ENCODE measurements at regions not wholly inside any gene's neighbourhood (a gene's known extent, or its start where the extent isn't known, plus 50 kb on each side); places are given as distances from the start of the nearest gene placed in this dataset.

- Histone ChIP-seq H3K27me3 (no peaks in the 10 kb centered on the region), H3K27ac (no peak overlapping the region), H3K9me3 (no peaks in the 10 kb centered on the region), H3K4me3 (no peak overlapping the region), H3K4me1 (no peaks in the 10 kb centered on the region), H3K36me3 (no peaks in the 10 kb centered on the region)
- intact Hi-C loops (cut with DNase I) = loop anchor here in 1 of 10 donors (10.0 kb wide), 1 partner anchor 1080 kb away; no protein-coding TSS in a partner anchor
- TF ChIP-seq, protein P1, sequence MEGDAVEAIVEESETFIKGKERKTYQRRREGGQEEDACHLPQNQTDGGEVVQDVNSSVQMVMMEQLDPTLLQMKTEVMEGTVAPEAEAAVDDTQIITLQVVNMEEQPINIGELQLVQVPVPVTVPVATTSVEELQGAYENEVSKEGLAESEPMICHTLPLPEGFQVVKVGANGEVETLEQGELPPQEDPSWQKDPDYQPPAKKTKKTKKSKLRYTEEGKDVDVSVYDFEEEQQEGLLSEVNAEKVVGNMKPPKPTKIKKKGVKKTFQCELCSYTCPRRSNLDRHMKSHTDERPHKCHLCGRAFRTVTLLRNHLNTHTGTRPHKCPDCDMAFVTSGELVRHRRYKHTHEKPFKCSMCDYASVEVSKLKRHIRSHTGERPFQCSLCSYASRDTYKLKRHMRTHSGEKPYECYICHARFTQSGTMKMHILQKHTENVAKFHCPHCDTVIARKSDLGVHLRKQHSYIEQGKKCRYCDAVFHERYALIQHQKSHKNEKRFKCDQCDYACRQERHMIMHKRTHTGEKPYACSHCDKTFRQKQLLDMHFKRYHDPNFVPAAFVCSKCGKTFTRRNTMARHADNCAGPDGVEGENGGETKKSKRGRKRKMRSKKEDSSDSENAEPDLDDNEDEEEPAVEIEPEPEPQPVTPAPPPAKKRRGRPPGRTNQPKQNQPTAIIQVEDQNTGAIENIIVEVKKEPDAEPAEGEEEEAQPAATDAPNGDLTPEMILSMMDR (IDR thresholded peaks at IDR 0.05) = no peak
- DNase-seq = no peak
- no peak for ATAC-seq
These were observed 550.9 kb upstream of the TMPRSS15 start for GRCh38 chr21:18954441-18954844.

DNA sequence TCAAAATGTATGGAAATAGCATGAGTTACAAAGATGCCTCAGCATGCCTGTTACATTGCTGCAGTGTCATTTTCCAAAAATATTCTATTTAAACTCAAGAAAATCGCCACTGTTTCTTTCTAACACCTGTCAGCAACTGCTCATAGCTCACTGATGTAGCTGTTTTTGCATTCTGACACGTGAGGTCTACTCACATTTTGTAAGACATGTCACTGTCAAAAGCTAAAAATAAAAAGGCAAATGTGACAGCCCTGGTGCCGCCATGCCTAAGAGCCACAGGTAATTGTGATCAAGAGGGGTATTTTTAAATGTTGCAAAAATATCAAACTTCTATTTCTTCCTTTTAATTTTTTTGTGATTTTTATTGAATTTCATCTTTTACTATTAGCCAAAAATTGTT is 556.2 kb upstream of the TMPRSS15 start:
- no peaks in the 10 kb centered on the region for H3K4me1 ChIP-seq
- no peaks in the 10 kb centered on the region for H3K9me3 ChIP-seq
- H3K27ac ChIP-seq = no peak overlapping the region
- no peaks in the 10 kb centered on the region for H3K36me3 ChIP-seq
- 26 to 28% methylated on average over 3 of the region's 3 CpGs for WGBS, 2 donors
- H3K4me3 ChIP-seq = no peak overlapping the region
- peak in 2 of 8 donors; percentile 53 to 61 for ATAC-seq
- no peak for DNase-seq
- H3K27me3 ChIP-seq = no peaks in the 10 kb centered on the region
- TF ChIP-seq, protein P1 (IDR thresholded peaks at IDR 0.05) = no peak
- intact Hi-C loops (cut with DNase I) = loop anchor here in 1 of 10 donors (10.0 kb wide), 1 partner anchor 1075 kb away; no protein-coding TSS in a partner anchor

DNA sequence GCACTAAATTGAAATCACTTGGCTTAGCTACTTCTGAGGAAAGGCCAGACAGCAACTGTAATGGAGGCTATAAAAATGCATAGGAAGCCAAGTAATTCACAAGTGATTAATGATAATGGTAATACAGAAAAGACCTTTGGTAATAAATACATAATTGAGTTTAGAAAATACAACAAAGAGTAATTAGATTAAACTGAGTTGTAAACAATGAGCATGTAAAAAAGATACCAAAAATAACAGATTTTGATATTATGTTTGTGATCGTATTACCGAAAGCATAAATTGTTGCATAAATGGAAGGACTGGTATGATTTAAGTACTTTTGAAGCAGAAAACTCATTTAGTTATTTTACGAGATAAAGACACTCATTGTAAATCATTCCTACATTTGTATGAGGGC is 556.7 kb upstream of the TMPRSS15 start:
- Histone ChIP-seq H3K27me3 (no peaks in the 10 kb centered on the region), H3K4me1 (no peaks in the 10 kb centered on the region), H3K4me3 (no peak overlapping the region), H3K9me3 (no peaks in the 10 kb centered on the region), H3K27ac (no peak overlapping the region), H3K36me3 (no peaks in the 10 kb centered on the region)
- ATAC-seq (no peak), DNase-seq (no peak)
- 91 to 93% methylated on average over 3 of the region's 3 CpGs for WGBS, 2 donors
- TF ChIP-seq, protein P1 (IDR thresholded peaks at IDR 0.05) = no peak
- intact Hi-C loops (cut with DNase I) = no loop called here

GRCh38 chr21:18970416-18970815 is 566.8 kb upstream of the TMPRSS15 start:
- Histone ChIP-seq H3K9me3 (peaks cover 0 to 11% (median 0%) of the 10 kb centered on the region in 11 donors), H3K4me3 (no peak overlapping the region), H3K4me1 (no peaks in the 10 kb centered on the region), H3K27ac (no peak overlapping the region), H3K27me3 (no peaks in the 10 kb centered on the region), H3K36me3 (no peaks in the 10 kb centered on the region)
- TF ChIP-seq, protein P1 (IDR thresholded peaks at IDR 0.05) = no peak
- intact Hi-C loops (cut with DNase I) = no loop called here
- WGBS, 2 donors = 67 to 73% methylated on average over 1 of the region's 1 CpG
- ATAC-seq = no peak
- DNase-seq = no peak
